ENCODE measurements at regions not wholly inside any gene's neighbourhood (a gene's known extent, or its start where the extent isn't known, plus 50 kb on each side); places are given as distances from the start of the nearest gene placed in this dataset.

- H4K91ac ChIP-seq (ENCODE audit: insufficient read depth, low read depth, low read length), result no peak overlapping the region
- no peak overlapping the region for H2AK9ac ChIP-seq (replicated peaks; ENCODE audit: low read depth, low read length, poor library complexity)
- no CpG with 5 or more reads among the region's 1 CpG for WGBS, 2 experiments (ENCODE audit: extremely low coverage in 2 of 2, insufficient read length in 1 of 2)
- no peak overlapping the region for H2BK20ac ChIP-seq (ENCODE audit: low read depth, low read length)
- BruUV-seq (replicated peaks), result no TSS peak
- no peak for DNase-seq
- no peaks in the 10 kb centered on the region for H3K36me3 ChIP-seq (ENCODE audit: control insufficient read depth, insufficient read depth, low read length)
- H3K27ac ChIP-seq (ENCODE audit: insufficient read depth, low read length), result no peak overlapping the region
- H3K4me1 ChIP-seq (ENCODE audit: control insufficient read depth, insufficient read depth, low read length), result no peaks in the 10 kb centered on the region
- no peaks in the 10 kb centered on the region for H3K27me3 ChIP-seq (ENCODE audit: control insufficient read depth, insufficient read depth, low read length)
- no peak overlapping the region for H3K9ac ChIP-seq (ENCODE audit: low read depth, low read length)
- no peaks in the 10 kb centered on the region for H3K79me1 ChIP-seq (ENCODE audit: low read depth in 1 of 2, low read length in 2 of 2)
- no peak overlapping the region for H4K5ac ChIP-seq (ENCODE audit: low read depth, low read length)
- H3K9me1 ChIP-seq (ENCODE audit: insufficient read depth, low read length), result no peaks in the 10 kb centered on the region
- intact Hi-C loops (cut with micrococcal nuclease) (no loop called here), dilution Hi-C loops (cut with HindIII; ENCODE audit: low sequenced_read_pairs, unreplicated experiment) (no loop called here), in situ Hi-C loops (cut with MboI; ENCODE audit: low sequenced_read_pairs) (no loop called here)
- H2BK15ac ChIP-seq (ENCODE audit: low read depth, low read length), result no peak overlapping the region
- H3K4ac ChIP-seq (ENCODE audit: low read depth, low read length), result no peak overlapping the region
- no peak overlapping the region for H2AFZ ChIP-seq (replicated peaks; ENCODE audit: low read length, poor library complexity)
- no peak overlapping the region for H4K8ac ChIP-seq (ENCODE audit: low read depth in 2 of 2, low read length in 2 of 2)
- ChIA-PET POLR2A (ENCODE audit: unreplicated experiment) (no interaction called here), CTCF (no interaction called here)
- TF ChIP-seq RAD21 (IDR thresholded peaks at IDR 0.05; ENCODE audit: low read length) (no peak), CTCF (conservative IDR thresholded peaks at IDR 0.05; ENCODE audit: low read depth, low read length) (no peak)
- TF ChIP-seq, protein P1, sequence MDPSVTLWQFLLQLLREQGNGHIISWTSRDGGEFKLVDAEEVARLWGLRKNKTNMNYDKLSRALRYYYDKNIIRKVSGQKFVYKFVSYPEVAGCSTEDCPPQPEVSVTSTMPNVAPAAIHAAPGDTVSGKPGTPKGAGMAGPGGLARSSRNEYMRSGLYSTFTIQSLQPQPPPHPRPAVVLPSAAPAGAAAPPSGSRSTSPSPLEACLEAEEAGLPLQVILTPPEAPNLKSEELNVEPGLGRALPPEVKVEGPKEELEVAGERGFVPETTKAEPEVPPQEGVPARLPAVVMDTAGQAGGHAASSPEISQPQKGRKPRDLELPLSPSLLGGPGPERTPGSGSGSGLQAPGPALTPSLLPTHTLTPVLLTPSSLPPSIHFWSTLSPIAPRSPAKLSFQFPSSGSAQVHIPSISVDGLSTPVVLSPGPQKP (IDR thresholded peaks at IDR 0.05; ENCODE audit: borderline replicate concordance, low read depth, low read length), result no peak
- no peak overlapping the region for H3K23ac ChIP-seq (ENCODE audit: low read depth, low read length)
- no peak overlapping the region for H3K56ac ChIP-seq (ENCODE audit: extremely low read depth, insufficient read depth, low read length)
- ATAC-seq (ENCODE audit: low read depth), result no peak
- H3K18ac ChIP-seq (ENCODE audit: low read depth, low read length), result no peak overlapping the region
- no peaks in the 10 kb centered on the region for H4K20me1 ChIP-seq (ENCODE audit: insufficient read depth, low read length)
- no peak overlapping the region for H3K4me3 ChIP-seq (ENCODE audit: insufficient read depth, low read depth, low read length)
- no peak overlapping the region for H2BK120ac ChIP-seq (ENCODE audit: low read depth, low read length)
- H2BK5ac ChIP-seq (ENCODE audit: low read depth, low read length, poor library complexity, severe bottlenecking), result no peak overlapping the region
- no peak overlapping the region for H3K14ac ChIP-seq (replicated peaks; ENCODE audit: low read depth, low read length)
- H3K4me2 ChIP-seq (ENCODE audit: low read depth, low read length), result no peak overlapping the region
- no peak overlapping the region for H2AK5ac ChIP-seq (ENCODE audit: low read depth, low read length)
- H3K9me3 ChIP-seq (ENCODE audit: control insufficient read depth, insufficient read depth, low read length), result peaks cover 16% of the 10 kb centered on the region; the same call in 1 of the 2 replicates
These were observed 179.8 kb downstream of the GALC start for GRCh38 chr14:87813211-87813610.

All from IMR-90 (cell line).